Cerebellar nuclear complex (tissue), 1 donor: ENCODE measurements at regions not wholly inside any gene's neighbourhood (a gene's known extent, or its start where the extent isn't known, plus 50 kb on each side); places are given as distances from the start of the nearest gene placed in this dataset.

Experiments
- DNase-seq, 2 experiments: peaks; one replicate each; lab custom pipeline; 2025; lab: John Stamatoyannopoulos, UW

DNA sequence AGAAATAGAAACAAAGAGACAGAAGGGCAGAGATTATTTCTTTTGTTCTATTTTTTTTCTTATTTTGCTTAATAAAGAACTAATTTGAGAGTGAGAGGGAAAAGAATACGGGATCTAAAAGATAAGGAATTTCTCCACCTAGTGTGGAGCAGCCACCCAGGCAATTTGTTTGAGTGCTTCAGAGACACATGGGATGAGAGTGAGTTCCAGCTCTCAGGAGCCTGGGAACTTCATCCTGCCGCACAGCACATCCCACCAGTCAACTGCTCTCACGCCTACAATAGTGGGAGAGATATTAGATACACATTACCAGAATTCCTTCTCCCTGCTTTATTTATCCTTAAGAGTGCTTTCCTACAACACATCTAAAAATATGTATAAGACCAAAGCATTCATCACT is 946.4 kb downstream of the PDHA2 start:
- no peak for DNase-seq

DNA sequence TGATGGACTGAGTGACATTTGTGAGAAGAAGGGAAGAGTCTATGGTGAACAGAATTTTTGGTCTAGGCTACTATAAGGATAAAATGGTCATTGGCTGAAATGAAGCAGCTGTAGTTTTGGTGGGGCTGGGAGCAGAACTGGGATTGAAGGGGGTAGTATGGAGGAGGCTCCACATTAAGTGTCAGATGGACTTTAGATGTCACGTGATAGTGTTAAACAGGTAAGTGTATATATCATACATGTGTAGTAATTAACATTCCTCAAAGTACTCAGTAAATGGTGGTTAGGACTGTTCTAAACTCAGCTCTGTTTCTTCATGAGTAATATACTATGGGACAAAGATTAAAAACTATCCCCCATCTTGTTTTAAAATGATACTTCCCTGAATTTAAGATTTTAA is 947.9 kb downstream of the PDHA2 start:
- no peak for DNase-seq

DNA sequence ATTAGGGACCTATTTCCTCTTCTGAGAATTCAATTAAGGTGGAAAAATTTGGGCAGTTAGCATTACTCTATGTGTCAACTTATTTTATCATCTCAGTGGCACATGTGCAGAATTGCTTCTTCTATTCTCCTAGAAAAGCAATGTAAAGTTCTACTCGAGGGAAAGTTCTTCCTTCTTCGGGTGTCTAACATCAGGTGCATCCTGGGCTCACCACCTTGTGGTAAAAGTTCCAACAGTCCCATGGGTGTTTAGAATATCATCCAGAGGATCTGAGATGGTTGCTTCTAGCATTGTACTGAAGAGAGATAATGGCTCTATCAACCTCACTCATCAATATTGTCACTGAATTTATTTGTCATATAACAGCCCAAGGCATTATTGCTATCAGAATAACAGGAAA is 969.7 kb downstream of the PDHA2 start:
- DNase-seq: no peak

DNA sequence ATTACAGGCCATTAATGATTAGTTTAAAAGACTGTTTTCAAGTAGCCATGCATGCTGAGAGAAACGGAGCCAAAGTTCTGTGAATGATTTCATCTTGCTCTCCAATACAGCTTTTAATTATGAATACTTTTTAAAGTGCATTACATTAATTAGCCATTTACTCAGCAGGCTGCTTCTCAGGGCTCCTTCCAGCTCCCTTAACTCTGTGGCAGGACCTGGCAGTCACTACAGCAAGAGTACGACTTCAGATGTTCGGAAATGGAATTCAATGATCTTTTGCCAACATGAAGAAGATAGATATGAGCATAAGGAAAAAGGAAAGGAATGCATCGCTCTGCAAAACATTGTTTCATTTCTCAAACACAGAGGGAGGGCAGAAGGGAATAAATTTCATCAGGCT is 987.2 kb downstream of the PDHA2 start:
- DNase-seq: no peak

DNA sequence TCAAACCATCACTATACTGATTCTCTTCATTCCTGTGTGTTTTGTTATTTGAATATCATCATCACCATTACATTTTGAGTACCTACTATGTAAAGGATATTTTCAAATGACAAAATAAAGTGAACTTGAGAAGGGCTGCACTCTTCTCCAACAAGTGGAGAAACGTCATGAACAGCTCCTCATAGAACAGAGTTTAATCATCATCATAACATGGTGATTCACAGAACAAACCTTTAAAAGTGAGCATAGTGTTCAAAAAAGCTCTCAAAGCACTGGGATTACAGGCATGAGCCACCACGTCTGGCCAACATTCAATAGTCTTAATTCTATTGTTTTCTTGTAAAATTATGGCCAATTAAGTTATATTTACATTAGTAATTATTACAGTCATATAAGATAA is 993.9 kb downstream of the PDHA2 start:
- DNase-seq: no peak

DNA sequence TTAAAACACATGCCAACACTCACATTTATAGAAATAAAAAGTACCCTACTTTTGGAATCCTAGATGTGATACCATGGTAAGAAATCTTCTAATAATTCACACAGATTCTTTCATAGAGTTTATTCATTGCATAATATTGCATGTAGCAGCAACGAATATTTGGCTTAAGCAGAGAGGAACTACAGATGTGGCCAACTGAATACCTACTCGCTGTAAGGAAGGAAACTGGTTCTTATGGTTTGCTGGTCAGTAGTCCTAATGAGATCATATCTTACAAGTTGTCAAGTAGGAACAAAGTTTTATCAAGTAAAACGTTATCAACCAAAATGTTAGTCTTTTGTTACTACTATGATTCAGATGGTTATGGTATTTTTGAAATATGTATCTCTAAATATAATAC is 996.1 kb downstream of the PDHA2 start:
- DNase-seq: no peak

DNA sequence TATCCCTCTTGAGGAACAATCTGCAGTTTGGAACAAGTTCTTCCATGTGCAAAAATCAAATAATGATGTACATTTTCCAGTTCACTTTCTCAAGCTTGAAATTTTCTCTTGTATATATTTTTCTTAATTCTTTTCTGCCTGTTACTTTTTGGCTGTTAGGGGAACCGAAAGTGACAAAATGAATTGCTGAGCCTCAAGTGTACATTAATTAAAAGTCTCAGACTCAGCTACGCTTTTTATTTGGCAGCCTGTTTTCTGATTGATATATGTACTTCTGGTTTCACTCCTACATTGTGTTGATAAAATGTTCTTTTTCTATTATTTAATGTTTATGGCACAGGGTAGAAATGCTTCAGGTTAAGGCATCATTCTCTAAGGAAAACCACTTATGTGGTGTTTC is 999.5 kb downstream of the PDHA2 start:
- no peak for DNase-seq

DNA sequence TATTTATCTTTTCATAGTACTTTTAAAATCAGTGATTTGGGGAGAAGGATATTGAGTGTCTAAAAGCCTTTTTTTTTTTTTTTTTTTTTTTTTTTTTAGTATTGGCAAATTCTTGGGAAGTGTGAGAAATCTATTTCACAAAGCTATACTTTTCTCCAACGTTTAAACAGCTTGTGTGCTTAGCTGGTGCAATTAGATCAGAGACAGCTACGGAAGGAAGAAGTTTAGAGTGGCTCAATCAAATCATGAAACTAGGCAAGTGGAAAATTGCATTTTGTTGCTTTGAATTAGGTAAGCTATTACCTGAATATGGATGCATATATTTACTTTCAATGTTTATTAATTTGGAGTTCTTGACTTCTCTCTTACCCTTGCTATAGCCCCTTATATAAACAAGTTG is 1001.9 kb downstream of the PDHA2 start:
- no peak for DNase-seq

DNA sequence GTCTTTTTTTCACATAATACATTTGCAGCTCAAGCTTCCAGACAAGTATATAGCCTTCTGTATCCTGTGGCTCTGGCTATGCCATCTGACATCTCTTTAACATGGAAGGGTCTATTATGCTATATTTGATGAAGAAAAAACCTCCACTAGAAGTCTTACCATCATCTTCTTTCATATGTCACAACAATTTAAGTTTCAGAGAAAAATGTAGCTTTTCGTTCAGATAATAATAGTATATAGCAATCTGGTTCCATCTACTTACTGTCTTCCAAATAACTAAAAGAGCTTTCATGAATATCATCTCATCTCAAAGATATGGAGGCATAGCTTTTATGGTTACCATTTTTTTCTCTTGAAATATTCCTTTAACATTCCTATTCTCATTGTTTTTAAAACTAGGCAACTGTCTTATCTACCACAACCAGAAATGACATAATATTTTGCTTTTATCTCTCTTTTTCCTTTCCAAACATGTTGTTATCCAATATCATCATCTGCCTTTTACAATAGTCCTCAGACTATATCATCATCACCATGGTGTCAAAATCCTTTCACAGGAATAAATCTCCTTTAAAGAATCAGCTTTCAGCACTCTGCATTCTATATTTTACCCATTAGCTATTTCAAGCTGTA is 1005.1 kb downstream of the PDHA2 start:
- DNase-seq: no peak

DNA sequence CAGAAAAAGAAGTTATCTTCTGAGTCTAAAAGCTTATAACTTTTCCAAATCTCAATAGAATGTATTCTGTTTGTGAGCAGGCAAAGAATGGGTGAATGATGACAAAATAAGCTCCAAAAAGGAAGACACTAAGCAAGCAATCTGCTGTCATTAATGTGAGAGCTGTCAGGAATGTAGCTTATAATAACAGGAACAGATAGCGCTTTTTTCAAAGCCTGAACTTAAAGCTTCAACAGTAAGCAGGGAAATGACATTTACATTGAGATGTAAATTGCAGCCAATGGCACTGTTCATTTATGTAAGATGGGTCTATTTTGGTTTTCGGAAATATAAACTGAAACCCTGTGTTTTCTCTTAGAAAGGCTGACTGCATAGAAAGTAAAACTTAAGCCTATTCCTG is 1005.9 kb downstream of the PDHA2 start:
- DNase-seq: no peak

DNA sequence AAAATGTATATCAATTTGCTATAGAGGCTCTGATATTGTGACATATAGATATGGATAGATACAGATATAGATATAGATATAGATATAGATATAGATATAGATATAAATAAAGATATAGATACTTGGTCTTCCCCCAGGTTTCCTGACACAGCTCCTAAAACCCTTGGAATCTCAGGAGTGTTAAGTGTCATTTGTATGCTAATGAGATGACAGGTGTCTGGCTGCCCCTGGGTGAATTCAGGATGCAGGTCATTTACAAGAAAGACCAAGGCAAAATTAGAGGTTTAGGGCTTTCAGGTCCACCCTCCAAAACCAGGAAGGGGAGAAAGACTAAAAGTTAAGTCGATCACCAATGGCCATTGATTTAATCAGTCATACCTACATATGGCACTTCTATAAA is 1034.8 kb downstream of the PDHA2 start:
- DNase-seq: no peak

DNA sequence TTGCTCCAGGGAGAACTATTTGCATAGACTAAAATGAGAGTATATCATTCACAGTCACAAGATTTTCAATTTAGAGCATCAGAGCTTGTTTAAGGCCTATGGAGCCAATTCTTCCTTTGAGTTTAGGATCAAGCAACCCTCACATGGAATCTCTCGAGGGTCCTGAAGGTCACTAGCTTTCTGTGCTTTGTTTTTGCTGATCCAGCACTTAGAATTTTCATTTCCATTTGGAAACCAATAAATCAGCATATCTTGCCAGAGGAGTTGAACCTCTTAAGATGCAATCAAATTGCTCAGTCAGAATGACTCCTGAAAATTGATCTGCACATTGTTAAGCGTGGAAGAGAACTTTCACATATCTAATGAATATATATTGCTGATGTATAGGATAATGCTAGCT is 1039.6 kb downstream of the PDHA2 start:
- DNase-seq: no peak

DNA sequence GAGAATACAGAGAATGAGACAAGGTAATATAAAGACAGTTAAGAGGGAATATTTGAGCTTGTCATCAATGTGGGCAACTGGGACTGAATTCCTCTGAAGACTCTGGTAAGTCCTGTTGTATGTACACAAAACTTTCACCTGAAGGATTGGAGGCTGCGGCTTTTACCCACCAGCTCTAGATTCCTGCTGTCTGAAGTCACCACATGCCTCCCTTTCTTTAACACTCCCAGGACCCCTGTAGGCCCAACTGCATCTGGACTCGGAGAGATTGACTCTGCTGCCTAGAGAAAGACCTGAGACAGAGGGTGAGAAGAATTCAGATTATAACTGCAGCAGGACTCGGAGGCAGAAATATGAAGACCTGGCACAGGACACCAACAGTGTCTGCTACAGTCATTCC is 1048.0 kb downstream of the PDHA2 start:
- no peak for DNase-seq

DNA sequence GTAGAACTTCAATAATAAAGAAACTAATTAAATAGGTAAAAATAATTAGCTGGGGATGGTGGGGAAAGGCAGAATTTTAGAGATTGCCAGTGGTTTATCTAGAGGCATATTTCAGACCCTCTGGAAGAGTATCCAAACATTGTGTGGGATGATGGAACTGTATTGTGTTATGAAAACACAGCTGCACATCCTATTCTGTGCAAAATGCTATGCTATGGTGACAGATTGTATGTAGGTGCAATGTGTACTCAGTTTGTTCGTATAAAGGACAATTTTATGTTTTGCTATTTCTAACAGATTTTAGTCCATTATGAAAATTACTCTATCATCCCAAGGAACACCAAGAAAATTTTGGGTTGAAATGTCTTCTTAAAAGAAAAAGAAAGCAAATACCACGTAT is 1054.7 kb downstream of the PDHA2 start:
- no peak for DNase-seq

DNA sequence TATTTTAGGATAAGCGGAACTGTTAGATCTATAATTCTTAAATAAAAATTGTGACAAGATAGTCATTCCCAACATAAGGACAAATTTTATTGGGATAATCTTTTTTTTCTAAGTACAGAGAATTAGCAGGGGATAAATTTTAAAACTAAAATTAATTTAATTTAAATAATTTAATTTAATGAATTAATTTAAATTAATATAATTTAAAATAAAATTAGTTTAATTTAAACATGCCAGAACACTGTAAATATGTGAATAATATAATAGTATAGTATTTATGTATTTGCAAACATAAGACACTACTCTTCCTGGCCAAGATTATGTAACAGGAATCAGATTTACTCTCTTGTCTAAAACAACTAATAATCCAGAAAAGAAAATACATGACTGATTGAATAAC is 1055.9 kb downstream of the PDHA2 start:
- DNase-seq: no peak

DNA sequence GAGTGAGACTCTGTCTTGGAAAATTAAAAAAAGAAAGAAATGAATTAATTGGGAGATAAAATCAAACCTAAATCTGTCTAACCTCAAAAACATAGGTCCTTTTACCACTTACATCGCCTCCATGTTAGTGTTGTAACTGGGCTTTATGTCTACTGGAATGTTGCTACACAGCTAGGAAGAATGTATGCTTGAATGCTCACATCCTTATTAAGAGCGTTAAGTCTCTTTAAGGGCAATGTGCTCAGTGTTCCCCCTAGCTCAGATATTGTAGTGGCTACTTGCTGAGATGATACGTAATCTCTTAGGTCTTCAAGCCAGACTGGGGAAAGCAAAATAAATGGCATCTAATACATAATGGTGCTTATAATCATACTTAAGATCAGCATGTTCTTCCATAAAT is 1072.8 kb downstream of the PDHA2 start:
- no peak for DNase-seq

DNA sequence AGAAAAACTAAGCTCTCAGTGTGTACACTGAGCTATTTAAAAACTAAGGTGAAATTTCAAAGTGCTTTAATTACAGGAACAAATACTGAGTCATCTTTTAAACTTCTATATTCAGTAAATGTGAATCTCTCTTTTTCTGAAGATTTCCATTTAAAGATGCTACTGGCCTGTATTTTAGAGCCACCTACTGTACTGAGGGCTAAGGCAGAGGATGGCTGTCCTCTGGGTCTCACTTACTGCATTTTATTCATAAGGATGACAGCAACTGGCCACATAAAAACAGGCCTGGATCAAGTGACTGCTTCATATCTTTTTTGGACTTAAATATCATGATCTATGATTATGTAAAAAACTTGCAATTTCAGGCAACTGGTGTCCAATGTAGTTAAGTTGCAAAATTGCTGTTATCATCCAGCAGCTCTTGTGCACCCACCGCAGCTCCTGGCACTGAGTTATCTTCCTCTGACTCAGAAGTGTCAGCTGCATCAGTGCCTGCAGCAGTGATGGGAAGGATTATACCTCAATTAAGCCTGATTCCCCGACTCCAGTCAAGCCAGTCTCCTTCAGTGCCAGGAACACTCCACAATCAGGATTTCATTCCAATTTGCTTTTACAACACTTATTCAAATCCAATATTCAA is 1073.7 kb downstream of the PDHA2 start:
- DNase-seq: no peak

DNA sequence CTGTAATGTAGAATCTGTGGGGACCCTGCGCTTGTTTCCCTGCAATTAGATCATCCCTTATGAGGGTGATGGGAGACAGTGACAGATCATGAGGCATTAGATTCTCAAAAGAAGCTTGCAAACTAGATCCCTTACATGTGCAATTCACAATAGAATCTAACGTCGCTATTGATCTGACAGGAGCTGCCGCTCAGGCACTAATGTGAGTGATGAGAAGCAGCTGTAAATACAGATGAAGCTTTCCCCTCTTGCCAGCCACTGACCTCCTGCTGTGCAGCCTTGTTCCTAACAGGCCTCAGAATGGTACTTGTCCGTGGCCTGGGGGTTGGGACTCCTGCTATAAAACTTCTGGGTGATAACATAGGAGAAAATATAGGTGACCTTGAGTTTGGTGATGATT is 1076.8 kb downstream of the PDHA2 start:
- no peak for DNase-seq

DNA sequence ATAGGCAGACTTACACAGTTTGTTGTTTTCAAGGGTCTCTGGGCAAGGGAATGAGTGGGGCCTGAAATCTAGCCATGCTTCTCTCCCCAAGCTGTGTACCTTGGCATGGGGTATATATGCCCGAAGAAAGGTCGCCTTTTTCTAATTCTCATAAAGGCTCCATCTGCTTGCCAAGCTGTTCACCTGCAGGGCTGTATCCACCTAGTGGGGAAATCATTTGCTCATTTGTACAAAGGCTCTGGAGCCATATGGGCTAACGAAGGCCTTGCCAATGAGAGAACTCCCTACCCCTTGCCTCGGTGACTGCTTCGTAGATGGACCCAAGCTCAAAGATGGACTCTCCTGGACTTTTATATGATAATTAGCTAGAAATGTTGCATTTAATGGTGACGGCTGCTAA is 1097.0 kb downstream of the PDHA2 start:
- peak; percentile 36 to 73 for DNase-seq

DNA sequence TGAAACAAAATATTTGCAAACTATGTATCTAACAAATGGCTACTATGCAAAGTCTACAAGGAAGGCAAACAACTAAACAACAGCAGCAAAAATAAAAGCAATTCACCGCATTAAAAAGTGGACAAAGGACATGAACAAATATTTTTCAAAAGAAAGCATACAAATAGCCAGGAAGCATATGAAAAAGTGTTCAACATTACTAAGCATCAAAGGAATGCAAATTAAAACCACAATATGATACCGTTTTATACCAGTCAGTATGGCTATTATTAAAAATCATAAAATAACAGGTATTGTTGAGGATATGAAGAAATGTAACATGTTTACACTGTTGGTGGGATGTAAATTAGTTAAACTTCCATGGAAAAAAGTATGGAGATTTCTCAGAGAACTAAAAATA is 1106.7 kb downstream of the PDHA2 start:
- no peak for DNase-seq

DNA sequence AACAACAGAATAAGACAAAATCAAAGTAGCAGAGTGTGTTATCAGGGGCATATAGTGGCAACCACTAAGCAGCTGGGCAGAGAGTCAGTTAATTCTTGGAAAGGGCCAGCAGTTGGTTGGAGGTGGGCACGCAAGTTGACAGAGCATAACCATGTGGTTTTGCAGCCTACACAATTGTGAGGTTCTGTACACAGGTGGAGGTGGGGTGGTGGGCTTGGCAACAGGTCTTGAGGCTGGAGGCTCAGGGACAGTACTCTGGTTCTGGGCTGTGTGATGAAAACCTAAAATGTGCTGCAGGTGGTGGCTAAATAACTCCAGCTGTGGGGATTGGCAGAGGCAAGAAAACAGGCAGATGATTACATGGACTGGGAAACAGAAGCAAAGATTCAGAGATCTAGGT is 1112.7 kb downstream of the PDHA2 start:
- no peak for DNase-seq

DNA sequence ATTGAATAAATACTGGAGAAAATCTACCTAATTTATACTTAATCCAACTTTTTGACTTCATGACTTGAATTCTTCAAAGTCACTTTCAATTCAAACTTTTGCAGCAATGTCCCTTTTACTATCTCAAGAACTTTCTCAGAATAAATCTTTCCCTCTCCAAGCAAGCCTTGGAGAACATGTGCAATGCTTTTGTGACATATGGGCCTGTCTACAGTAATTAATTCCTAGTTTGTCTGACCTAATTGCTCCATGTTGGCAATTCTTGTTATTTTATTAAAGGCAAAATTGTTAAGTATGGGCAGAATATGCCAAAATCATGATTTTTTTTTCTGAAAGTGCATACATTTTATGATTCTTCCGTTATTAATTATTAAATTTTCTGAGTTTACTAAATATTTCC is 1115.3 kb downstream of the PDHA2 start:
- DNase-seq: peak; percentile 12 to 59

DNA sequence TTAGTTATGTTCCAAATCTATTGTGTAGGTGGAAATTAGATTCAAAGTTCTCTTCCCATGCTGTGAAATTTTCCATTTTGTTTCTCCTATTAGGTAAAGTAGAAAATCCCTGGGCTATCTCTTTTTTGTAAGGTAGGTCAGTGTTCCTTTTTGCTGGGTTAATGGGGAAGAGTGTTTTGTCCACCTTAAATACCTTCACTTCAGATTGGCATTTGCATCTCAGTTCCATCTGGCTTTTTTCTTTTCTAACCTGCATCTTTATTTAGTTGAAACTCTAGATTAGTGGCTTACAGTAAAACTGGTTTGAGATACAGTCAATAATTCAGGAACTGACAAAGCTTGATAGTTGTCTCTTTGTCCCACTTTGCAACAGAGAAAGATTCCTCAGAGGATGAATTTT is 1115.8 kb downstream of the PDHA2 start:
- peak in 1 of 2 experiments; percentile 26 for DNase-seq

DNA sequence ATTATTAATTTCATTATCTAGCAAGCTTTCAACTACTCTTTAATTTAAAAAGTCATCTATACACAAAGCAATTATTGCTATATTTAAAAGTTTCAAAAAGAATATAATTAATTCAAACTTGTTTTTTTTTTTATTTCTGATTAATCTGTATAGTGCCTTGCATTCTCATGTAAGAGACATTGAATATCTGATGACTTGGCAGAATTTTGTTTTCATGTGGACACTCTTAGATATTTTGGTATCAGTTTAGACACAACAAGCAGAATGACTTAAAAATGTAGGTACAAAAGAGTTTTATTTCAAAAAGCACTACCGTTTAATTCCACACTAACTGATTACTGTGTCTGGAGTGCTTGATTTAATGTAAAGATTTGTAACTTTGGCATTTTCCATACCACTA is 1129.6 kb downstream of the PDHA2 start:
- no peak for DNase-seq
